Prostate gland (tissue), 2 donors: ENCODE measurements at regions not wholly inside any gene's neighbourhood (a gene's known extent, or its start where the extent isn't known, plus 50 kb on each side); places are given as distances from the start of the nearest gene placed in this dataset.

Source experiments
- POLR2A ChIP-seq: fragments of 450-650 bp; IDR thresholded peaks from one replicate; pipeline ENCODE4 v1.6.1; 2016; ENCODE audit warnings: antibody characterized with exemption, mild to moderate bottlenecking
- POLR2AphosphoS5 ChIP-seq: sonication (generic); formaldehyde crosslinking; IDR thresholded peaks from one replicate; pipeline ENCODE4 v1.6.1; 2017; ENCODE audit warnings: antibody characterized with exemption
- TF ChIP-seq, protein P1 (sequence below), 4 experiments: fragments of 200-600 bp in 2 of 4; fragments of 450-650 bp in 2 of 4; sonication (generic) in 2 of 4; IDR thresholded peaks; 1 replicate in 3 of 4; 2 replicates in 1 of 4; pipeline ENCODE4 v1.5.1; 2016 to 2019; ENCODE audit warnings: antibody characterized with exemption in 4 of 4, mild to moderate bottlenecking in 2 of 4, moderate library complexity in 2 of 4

DNA sequence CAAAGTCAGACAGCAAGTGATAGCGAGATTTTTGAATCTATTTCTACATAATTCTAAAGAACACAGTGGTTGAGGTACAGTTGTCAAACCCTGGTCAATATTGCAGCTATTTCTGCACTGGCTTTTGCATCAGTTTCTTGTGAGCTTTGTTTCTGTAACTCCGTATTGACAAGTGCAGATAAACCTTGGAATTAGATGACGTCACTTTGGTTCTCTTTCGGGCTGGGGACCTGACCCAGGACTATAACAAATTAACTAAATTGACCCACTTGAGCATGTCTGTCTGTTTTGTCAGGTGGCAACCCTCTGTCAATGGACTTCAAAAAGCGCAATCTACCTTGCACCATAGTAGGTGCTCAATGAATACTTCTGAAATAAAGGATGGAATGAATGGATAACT, 418.4 kb upstream of the SGCD start:
- TF ChIP-seq, protein P1, sequence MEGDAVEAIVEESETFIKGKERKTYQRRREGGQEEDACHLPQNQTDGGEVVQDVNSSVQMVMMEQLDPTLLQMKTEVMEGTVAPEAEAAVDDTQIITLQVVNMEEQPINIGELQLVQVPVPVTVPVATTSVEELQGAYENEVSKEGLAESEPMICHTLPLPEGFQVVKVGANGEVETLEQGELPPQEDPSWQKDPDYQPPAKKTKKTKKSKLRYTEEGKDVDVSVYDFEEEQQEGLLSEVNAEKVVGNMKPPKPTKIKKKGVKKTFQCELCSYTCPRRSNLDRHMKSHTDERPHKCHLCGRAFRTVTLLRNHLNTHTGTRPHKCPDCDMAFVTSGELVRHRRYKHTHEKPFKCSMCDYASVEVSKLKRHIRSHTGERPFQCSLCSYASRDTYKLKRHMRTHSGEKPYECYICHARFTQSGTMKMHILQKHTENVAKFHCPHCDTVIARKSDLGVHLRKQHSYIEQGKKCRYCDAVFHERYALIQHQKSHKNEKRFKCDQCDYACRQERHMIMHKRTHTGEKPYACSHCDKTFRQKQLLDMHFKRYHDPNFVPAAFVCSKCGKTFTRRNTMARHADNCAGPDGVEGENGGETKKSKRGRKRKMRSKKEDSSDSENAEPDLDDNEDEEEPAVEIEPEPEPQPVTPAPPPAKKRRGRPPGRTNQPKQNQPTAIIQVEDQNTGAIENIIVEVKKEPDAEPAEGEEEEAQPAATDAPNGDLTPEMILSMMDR (IDR thresholded peaks at IDR 0.05), result no peak
- TF ChIP-seq POLR2A (no peak), POLR2AphosphoS5 (no peak)
